NT2/D1 (cell line): ENCODE measurements at regions not wholly inside any gene's neighbourhood (a gene's known extent, or its start where the extent isn't known, plus 50 kb on each side); places are given as distances from the start of the nearest gene placed in this dataset.

Experiments
- DNase-seq: peaks from one replicate; pipeline ENCODE4 v3.0.0-alpha.2; 2011; ENCODE audit warnings: low read depth, low spot score
- H3K27me3 ChIP-seq: 2 replicates; pipeline ENCODE4 v1.6.0; 2011; ENCODE audit warnings: mild to moderate bottlenecking; ENCODE audit not compliant: insufficient read length, insufficient read depth
- H3K36me3 ChIP-seq: 2 replicates; pipeline ENCODE4 v1.6.1; 2011; ENCODE audit warnings: mild to moderate bottlenecking, low read length, mixed read lengths; ENCODE audit not compliant: insufficient read depth, insufficient read length
- H3K4me1 ChIP-seq: 2 replicates; pipeline ENCODE4 v1.5.1; 2011; ENCODE audit not compliant: insufficient read depth, insufficient read length
- H3K4me3 ChIP-seq: 2 replicates; pipeline ENCODE4 v1.5.1; 2011; ENCODE audit warnings: low read depth; ENCODE audit not compliant: insufficient read length
- H3K9ac ChIP-seq: 2 replicates; pipeline ENCODE4 v1.6.0; 2011; ENCODE audit warnings: low read depth; ENCODE audit not compliant: insufficient read length
- H3K9me3 ChIP-seq: 2 replicates; pipeline ENCODE4 v1.5.1; 2011; ENCODE audit warnings: mild to moderate bottlenecking, low read length; ENCODE audit not compliant: insufficient read depth
- SUZ12 ChIP-seq: IDR thresholded peaks from 2 replicates; pipeline ENCODE4 v1.6.1; 2011; ENCODE audit not compliant: insufficient read length, insufficient read depth; ENCODE audit errors: extremely low read depth
- YY1 ChIP-seq: IDR thresholded peaks from 2 replicates; pipeline ENCODE4 v1.6.1; 2011; ENCODE audit not compliant: insufficient read length, insufficient read depth
- ZNF274 ChIP-seq: IDR thresholded peaks from 2 replicates; pipeline ENCODE4 v1.6.1; 2011; ENCODE audit warnings: mild to moderate bottlenecking, low read depth, low read length

DNA sequence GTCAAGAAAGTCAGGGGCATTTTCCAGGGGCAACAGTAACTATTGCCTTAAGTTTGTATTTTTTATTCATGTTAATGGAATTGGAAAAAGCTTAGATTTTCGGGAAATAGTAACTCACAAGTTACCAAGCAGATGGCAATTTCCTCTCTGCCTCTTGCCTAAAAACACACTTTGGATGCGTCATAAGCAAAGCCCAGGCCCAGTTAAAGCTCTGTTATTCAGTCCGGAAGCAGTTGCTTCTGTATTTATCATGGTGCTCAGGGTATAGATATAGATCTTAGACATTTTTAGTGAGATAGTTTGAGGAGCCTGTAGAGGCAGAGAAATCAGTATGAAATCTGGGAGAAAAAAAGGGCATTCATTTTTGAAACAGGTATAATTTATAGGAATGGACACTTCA lies 260.3 kb upstream of the TNC start:
- DNase-seq, result no peak
- no peak overlapping the region for H3K4me3 ChIP-seq
- TF ChIP-seq ZNF274 (no peak), YY1 (no peak), SUZ12 (no peak)

DNA sequence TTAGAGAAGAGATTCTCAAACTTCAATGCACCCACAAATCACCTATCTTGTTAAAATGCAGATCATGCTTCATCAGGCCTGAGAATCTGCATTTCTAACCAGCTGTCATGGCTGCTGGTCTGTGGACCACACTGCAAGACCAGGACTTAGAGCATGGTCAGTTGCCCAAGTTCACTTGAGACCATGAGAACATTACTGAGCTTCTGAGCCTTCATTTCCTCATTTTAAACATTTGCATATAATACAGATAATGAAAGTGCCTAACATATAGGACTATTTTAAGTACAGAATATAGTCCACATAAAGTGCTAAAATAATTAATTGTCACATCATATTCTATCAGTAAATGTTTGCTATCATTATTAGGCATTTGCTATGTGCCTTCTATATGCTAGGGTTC lies 260.8 kb upstream of the TNC start:
- TF ChIP-seq SUZ12 (no peak), YY1 (no peak), ZNF274 (no peak)
- Histone ChIP-seq H3K4me3 (no peak overlapping the region), H3K36me3 (no peaks in the 10 kb centered on the region), H3K27me3 (no peaks in the 10 kb centered on the region), H3K9me3 (peaks cover 29% of the 10 kb centered on the region), H3K4me1 (no peaks in the 10 kb centered on the region), H3K9ac (no peak overlapping the region)
- no peak for DNase-seq

More for the DNA sequence above, 260.3 kb upstream of the TNC start:
- Histone ChIP-seq H3K4me1 (no peaks in the 10 kb centered on the region), H3K36me3 (no peaks in the 10 kb centered on the region), H3K9ac (no peak overlapping the region), H3K9me3 (peaks cover 24% of the 10 kb centered on the region), H3K27me3 (no peaks in the 10 kb centered on the region)

DNA sequence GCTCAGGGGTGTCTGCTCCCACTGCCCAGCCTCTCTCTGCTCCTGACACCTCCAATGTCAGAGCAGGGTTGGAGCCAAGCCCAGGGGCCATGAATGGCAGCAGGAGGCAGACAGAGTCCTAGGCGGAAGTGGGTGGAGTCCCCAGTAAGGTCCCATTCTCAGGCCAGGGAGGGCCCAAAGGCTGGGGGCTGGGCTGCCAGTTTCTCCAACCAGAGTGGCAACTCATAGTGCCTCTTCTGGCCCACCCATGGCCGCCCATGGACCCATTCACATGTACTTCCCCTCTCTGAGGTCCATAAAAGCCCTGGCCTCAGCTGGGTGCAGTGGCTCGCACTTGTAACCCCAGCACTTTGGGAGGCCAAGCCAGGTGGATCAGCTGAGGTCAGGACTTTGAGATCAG lies 261.8 kb upstream of the TNC start:
- Histone ChIP-seq H3K9me3 (peaks cover 37% of the 10 kb centered on the region), H3K4me3 (no peak overlapping the region), H3K27me3 (no peaks in the 10 kb centered on the region), H3K36me3 (no peaks in the 10 kb centered on the region), H3K9ac (no peak overlapping the region), H3K4me1 (no peaks in the 10 kb centered on the region)
- no peak for DNase-seq
- no peak for TF ChIP-seq YY1
- no peak for TF ChIP-seq ZNF274
- TF ChIP-seq SUZ12, result no peak

DNA sequence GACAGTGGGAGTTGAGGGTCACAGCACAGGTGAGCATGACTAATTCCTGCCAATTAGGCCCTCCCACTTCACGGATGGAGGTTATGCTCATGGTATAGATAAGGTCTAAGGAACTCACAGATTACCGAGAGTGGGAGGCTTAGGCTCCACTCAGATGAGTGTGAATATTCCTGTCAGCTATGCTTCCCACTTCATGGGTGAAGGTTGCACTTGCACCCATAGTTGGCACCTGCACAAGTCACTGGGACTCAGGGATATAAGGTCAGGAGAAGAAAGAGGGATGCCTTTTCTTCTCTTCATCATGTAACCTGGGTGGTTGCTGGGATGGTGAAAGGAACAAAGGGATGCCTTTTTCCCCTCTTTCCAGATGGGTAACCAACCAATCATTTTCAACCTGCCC lies 264.9 kb upstream of the TNC start:
- no peak for DNase-seq
- no peaks in the 10 kb centered on the region for H3K27me3 ChIP-seq
- H3K4me3 ChIP-seq, result no peak overlapping the region
- peaks cover 47% of the 10 kb centered on the region for H3K9me3 ChIP-seq
- H3K4me1 ChIP-seq, result no peaks in the 10 kb centered on the region
- H3K36me3 ChIP-seq, result no peaks in the 10 kb centered on the region
- no peak overlapping the region for H3K9ac ChIP-seq
- TF ChIP-seq YY1 (no peak), ZNF274 (no peak), SUZ12 (no peak)

DNA sequence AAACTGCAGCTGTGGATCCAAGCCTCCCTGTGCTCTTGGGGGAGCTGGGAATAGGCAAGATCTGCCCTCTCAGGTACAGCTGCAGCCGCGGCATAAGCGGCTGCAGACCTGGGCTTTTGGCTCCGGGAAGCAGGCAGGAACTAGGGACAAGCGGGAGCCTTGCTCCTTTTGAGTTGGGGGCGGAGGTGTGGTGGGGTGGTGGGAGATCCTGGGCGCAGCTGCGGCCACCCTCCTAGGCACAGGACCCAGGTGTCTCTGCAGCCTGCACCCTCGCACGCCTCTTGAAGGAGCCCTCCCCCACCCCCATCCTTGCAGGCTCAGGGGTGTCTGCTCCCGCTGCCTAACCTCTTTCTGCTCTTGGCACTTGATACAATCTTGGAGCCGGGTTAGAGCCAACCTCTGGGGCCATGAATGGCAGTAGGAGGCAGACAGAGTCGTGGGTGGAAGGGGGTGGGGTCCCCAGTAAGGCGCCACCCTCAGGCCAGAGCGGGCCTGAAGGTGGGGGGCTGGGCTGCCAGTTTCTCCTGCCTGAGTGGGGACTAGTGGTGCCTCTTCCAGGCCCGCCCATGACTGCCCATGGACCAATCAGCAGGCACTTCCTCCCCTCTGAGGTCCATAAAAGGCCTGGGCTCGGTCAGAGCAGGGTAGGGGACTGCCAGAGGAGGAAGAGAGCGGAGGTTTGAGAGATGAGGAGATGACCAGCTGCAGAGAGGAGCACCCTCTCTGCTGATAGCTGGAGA lies 267.6 kb upstream of the TNC start:
- TF ChIP-seq ZNF274, result no peak
- no peak for TF ChIP-seq SUZ12
- no peak for TF ChIP-seq YY1
- H3K36me3 ChIP-seq, result no peaks in the 10 kb centered on the region
- H3K4me1 ChIP-seq, result no peaks in the 10 kb centered on the region
- H3K27me3 ChIP-seq, result no peaks in the 10 kb centered on the region
- H3K9me3 ChIP-seq, result peaks cover 43% of the 10 kb centered on the region
- DNase-seq, result no peak
- H3K4me3 ChIP-seq, result no peak overlapping the region
- no peak overlapping the region for H3K9ac ChIP-seq

DNA sequence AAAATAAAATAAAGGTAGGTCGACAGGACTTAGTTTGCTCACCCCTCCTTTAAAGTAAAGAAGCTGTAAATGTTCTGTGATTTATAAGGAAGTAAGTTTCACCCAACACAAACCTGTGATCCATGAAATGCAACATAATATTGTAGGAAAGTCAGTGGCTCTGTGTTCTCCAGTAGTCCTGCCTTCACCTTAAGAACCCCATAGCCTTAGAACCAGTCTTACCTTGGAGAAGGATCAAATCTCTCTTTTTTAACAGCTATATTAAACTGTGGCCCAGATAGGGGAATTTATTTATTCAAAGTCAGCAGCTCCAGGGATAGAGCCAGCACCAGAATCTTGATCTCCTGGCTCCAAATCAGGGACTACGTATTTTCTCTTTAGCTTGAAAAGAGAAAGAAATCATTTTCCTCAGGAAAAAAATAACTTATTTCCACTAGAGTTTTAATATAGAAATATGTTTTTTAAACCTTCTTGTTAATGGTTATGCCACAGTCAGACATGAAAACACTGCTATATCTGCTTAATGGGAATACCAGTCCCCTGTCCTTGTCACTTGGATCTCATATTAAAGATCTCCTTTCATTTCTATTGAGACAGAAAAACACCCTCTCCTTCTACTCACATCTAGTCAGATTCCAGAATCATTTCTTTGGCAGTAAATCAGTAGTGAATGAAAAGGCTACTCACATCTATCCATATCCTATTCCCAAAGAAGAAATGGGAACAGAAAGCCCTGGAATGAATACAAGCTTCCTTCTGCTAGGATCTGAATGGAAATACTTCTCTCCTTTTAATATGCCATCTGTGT lies 269.2 kb upstream of the TNC start:
- no peak overlapping the region for H3K9ac ChIP-seq
- H3K4me1 ChIP-seq, result no peaks in the 10 kb centered on the region
- H3K36me3 ChIP-seq, result no peaks in the 10 kb centered on the region
- H3K9me3 ChIP-seq, result peaks cover 34% of the 10 kb centered on the region
- no peak for DNase-seq
- H3K27me3 ChIP-seq, result no peaks in the 10 kb centered on the region
- no peak overlapping the region for H3K4me3 ChIP-seq
- TF ChIP-seq ZNF274 (no peak), YY1 (no peak), SUZ12 (no peak)

DNA sequence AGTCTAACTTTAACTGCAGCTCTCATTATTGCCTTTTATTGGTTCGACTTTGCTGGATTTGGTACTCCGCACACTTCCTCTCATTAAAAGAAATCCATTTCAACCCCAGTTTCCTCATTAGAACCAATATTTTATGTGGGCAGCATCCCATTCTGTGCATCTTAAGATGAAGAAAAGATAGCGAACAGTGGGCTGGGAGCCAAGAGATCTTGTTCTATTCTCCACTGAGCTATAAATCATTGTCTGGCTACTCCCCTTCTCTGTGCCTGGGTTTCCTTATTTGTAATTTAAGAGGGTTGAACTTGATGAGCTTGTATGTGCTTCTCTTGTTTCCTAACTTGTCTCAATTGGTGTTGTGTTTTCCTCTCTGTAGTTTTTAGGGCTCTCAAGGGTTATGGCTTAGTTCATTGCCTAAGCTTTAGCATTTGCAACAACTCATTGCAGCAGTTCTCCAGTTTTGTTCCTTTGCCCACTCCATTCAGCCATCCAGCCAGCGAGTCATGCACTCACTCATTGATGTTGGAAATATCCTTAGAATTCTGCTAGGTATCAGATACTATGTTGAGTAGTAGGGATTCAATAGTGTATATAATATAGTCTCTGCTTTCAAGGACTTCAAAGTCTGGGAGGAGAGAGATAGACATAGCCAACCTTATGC lies 273.3 kb upstream of the TNC start:
- Histone ChIP-seq H3K4me3 (no peak overlapping the region), H3K27me3 (no peaks in the 10 kb centered on the region), H3K9ac (no peak overlapping the region), H3K9me3 (no peaks in the 10 kb centered on the region), H3K4me1 (no peaks in the 10 kb centered on the region), H3K36me3 (no peaks in the 10 kb centered on the region)
- no peak for DNase-seq
- TF ChIP-seq YY1 (no peak), ZNF274 (no peak), SUZ12 (no peak)
